Suprapubic skin (tissue), 3 donors: ENCODE measurements at regions not wholly inside any gene's neighbourhood (a gene's known extent, or its start where the extent isn't known, plus 50 kb on each side); places are given as distances from the start of the nearest gene placed in this dataset.

Experiments used
- POLR2A ChIP-seq, 2 donors: fragments of 450-650 bp; IDR thresholded peaks; one replicate each; pipeline ENCODE4 v1.6.1; 2017; ENCODE audit warnings: antibody characterized with exemption in 2 of 2, mild to moderate bottlenecking in 2 of 2, moderate library complexity in 2 of 2
- TF ChIP-seq, protein P1 (sequence below), 2 donors: fragments of 200-600 bp in 1 of 2; fragments of 450-650 bp in 1 of 2; sonication (generic) in 1 of 2; IDR thresholded peaks; one replicate each; pipeline ENCODE4 v1.5.1; 2016 to 2019; ENCODE audit warnings: antibody characterized with exemption in 2 of 2, mild to moderate bottlenecking in 1 of 2, moderate library complexity in 1 of 2

DNA sequence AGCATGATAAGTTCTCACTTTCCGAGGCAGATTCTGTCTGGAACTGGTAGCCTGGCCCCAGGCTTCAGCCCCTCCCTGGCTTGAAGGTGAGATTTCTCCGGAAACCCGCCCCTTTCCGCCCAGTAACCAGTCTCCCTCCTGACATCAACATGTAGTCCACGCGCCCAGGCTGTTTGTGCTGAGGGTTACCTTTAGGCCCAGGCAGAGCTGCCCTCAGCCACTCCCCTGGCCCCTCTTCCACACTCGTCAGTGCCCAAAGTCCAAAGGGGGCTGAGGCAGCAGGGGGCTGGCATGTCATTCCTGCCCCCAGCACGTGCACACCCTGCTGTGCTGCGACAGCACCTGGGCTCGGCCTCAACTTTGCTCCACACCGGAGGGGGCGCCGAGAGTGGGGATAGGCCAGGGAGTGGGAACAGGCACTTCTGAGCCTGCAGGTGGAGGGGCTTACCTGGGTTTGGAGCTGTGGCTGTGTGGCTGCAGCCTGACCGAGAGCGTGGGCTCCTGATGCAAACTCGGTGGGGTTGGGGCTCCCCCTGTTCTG is 69.5 kb upstream of the ANK2 start:
- TF ChIP-seq, protein P1, sequence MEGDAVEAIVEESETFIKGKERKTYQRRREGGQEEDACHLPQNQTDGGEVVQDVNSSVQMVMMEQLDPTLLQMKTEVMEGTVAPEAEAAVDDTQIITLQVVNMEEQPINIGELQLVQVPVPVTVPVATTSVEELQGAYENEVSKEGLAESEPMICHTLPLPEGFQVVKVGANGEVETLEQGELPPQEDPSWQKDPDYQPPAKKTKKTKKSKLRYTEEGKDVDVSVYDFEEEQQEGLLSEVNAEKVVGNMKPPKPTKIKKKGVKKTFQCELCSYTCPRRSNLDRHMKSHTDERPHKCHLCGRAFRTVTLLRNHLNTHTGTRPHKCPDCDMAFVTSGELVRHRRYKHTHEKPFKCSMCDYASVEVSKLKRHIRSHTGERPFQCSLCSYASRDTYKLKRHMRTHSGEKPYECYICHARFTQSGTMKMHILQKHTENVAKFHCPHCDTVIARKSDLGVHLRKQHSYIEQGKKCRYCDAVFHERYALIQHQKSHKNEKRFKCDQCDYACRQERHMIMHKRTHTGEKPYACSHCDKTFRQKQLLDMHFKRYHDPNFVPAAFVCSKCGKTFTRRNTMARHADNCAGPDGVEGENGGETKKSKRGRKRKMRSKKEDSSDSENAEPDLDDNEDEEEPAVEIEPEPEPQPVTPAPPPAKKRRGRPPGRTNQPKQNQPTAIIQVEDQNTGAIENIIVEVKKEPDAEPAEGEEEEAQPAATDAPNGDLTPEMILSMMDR (IDR thresholded peaks at IDR 0.05): no peak
- TF ChIP-seq POLR2A (IDR thresholded peaks at IDR 0.05): no peak
